ENCODE measurements at regions not wholly inside any gene's neighbourhood (a gene's known extent, or its start where the extent isn't known, plus 50 kb on each side); places are given as distances from the start of the nearest gene placed in this dataset.

DNA sequence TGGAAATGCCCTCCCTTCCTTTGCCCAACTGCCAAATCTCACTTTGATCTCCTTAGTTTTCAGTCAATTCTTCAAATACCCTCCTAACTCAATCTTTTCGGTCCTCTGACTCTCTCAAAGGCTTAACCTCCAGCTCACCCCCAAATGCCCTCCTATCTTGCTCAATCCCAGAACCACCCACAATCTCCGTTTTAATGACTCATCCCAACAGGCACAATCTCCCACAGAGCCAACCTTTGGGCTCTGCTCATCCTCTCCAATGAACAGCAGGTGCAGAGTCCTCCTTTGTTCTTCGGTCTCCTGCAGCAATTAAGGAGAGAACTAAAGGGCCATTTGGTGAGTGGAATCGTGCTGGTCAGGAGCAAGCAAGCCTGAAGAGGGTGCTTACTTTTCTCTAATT is 366.1 kb upstream of the CRIM1 start:
- TF ChIP-seq, protein P1, sequence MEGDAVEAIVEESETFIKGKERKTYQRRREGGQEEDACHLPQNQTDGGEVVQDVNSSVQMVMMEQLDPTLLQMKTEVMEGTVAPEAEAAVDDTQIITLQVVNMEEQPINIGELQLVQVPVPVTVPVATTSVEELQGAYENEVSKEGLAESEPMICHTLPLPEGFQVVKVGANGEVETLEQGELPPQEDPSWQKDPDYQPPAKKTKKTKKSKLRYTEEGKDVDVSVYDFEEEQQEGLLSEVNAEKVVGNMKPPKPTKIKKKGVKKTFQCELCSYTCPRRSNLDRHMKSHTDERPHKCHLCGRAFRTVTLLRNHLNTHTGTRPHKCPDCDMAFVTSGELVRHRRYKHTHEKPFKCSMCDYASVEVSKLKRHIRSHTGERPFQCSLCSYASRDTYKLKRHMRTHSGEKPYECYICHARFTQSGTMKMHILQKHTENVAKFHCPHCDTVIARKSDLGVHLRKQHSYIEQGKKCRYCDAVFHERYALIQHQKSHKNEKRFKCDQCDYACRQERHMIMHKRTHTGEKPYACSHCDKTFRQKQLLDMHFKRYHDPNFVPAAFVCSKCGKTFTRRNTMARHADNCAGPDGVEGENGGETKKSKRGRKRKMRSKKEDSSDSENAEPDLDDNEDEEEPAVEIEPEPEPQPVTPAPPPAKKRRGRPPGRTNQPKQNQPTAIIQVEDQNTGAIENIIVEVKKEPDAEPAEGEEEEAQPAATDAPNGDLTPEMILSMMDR (IDR thresholded peaks at IDR 0.05) = no peak
- Histone ChIP-seq H3K27ac (no peak overlapping the region), H3K4me3 (no peak overlapping the region)
- no peak for DNase-seq (ENCODE audit: low spot score)

DNA sequence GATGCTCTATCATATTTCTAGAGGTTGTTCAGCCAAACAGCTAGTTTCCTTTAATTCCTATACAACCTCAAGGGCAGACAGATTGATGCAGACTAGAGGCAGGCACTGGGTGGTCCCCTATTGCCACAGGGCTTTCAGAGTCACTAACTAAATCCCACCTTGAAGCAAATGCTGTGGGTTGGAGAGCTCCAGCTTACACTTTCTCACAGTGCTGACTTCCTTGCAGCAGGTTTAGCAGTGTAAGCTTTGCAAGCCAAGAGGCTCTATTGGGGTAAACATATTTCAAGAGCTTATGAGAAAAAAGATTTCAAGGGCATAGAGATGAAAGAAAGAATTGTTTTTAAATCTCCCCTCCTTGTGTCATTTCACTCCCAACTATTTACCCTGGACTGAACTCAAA is 366.5 kb upstream of the CRIM1 start:
- DNase-seq (ENCODE audit: low spot score) = no peak
- no peak overlapping the region for H3K27ac ChIP-seq
- TF ChIP-seq, protein P1 (IDR thresholded peaks at IDR 0.05) = no peak
- no peak overlapping the region for H3K4me3 ChIP-seq

DNA sequence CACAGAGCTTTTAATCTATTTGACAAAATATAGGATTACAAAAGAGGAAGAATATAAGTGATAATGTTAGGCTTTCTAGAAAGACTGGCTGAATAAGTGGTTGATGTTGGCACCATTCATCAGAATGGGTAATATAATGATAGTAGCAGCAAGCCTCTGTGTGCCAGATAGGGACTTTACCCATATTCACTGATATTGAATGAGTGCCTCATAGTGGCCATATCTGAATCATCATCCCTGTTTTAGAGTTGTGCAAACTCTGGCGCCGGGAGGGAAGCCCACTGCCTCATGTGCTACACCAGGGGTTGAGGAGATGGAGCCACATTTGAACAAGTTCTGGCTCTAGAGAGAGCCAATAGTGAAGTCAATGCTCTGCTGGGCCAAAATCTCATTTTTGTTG is 368.7 kb upstream of the CRIM1 start:
- TF ChIP-seq, protein P1 (IDR thresholded peaks at IDR 0.05) = no peak
- no peak for DNase-seq (ENCODE audit: low spot score)

DNA sequence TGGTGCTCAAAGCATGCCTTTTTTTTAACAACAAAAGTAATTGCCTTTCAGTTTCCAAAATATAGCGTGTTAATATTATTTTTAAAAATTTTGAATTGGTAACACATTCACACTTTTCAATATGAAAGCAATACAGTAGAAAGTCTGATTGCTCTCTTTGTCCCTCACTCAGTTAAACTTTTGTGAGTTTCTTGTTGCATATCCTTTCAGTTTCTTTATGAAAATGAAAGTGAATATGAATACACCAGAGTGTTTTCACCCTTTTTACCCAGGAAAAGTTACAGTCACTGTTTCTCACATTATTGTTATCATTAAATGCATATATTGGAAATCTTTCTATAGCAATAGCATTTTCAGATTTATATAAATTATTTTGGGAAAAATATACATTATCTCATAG is 377.4 kb upstream of the CRIM1 start:
- TF ChIP-seq, protein P1 (IDR thresholded peaks at IDR 0.05) = no peak
- no peak for DNase-seq (ENCODE audit: low spot score)
- H3K4me3 ChIP-seq = no peak overlapping the region
- H3K27ac ChIP-seq = no peak overlapping the region

More for the DNA sequence above, 368.7 kb upstream of the CRIM1 start:
- Histone ChIP-seq H3K27ac (no peak overlapping the region), H3K4me3 (no peak overlapping the region)

DNA sequence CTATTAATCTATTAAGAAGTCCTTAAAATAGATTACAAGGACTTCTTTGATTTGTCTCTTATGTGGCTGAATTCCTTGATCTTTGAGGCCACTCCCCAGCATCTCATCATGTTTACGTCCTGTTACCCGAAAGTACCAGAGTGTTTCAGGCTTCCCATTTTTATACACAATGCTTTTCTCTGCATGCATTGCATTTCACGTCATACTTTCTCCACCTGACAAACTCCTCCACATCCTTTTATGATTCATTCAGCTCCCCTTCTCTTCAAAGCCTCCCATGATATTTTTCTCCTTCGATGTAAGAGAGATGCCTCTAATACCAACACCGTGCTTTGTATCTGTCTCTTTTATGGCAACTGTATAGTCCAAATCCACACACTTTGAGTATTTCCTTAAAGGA is 379.0 kb upstream of the CRIM1 start:
- Histone ChIP-seq H3K27ac (no peak overlapping the region), H3K4me3 (no peak overlapping the region)
- TF ChIP-seq, protein P1 (IDR thresholded peaks at IDR 0.05) = no peak
- DNase-seq (ENCODE audit: low spot score) = no peak

DNA sequence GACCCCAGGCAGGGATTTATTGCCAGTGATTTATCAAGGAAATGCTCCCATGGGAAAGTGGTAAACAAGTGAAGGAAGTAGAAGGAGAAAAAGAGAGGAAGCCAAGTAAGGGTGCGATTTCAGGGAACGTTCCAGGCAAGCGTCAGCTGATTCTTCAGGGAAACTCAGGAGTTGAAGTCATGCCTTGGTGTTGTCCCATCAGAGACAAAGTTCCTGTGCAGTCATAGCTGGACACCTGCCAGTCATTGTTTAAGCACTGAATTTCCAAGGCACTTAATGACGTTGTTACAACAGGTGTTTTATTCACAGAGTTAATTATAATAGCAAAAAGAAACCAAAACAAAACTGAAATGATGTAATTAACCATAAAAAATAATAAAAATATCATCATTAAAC is 381.8 kb upstream of the CRIM1 start:
- Histone ChIP-seq H3K4me3 (no peak overlapping the region), H3K27ac (no peak overlapping the region)
- no peak for DNase-seq (ENCODE audit: low spot score)
- TF ChIP-seq, protein P1 (IDR thresholded peaks at IDR 0.05) = no peak

DNA sequence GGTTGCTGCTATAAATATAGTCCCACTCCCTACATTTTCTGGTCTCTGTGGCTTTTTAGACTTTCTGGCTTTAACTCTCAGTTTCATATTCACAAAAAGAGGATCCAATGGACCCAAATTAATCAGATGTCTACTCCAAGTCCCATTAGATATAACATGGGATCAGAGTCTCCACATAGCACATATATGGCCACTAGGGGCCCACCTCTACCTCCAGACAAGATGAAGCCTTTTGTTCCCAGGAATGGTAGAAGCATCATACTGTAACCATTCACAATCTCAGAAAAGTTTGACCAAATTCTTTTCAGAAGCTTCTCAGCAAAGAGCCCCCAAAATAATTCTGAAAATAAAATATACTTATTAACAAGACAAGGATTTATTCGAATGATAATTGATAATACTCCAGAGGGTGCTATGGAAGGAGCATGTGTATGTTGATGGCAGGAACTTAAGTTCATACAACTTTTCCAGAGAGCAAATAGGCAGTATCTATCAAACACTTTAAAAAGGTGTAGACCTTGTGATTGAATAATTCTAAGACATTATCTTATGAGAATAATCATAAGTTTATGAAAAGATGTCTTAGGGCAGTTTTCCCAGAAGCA is 382.3 kb upstream of the CRIM1 start:
- H3K27ac ChIP-seq = no peak overlapping the region
- no peak for DNase-seq (ENCODE audit: low spot score)
- no peak overlapping the region for H3K4me3 ChIP-seq
- TF ChIP-seq, protein P1 (IDR thresholded peaks at IDR 0.05) = no peak
